IMR-90 (cell line): ENCODE measurements at regions not wholly inside any gene's neighbourhood (a gene's known extent, or its start where the extent isn't known, plus 50 kb on each side); places are given as distances from the start of the nearest gene placed in this dataset.

Source experiments
- BHLHE40 ChIP-seq: fragments of 150-350 bp; IDR thresholded peaks from 2 replicates; pipeline ENCODE4 v1.6.1; 2016; ENCODE audit warnings: mild to moderate bottlenecking, low read depth, low read length
- FOS ChIP-seq: fragments of 150-350 bp; IDR thresholded peaks from 2 replicates; pipeline ENCODE4 v1.6.1; 2016; ENCODE audit warnings: low read depth, low read length
- MAFK ChIP-seq: IDR thresholded peaks from 2 replicates; pipeline ENCODE4 v1.6.1; 2012; ENCODE audit warnings: low read depth, low read length, improper control_type of control experiment
- MAZ ChIP-seq: IDR thresholded peaks from 2 replicates; pipeline ENCODE4 v1.6.1; 2012; ENCODE audit warnings: low read depth, mild to moderate bottlenecking, low read length, improper control_type of control experiment, moderate library complexity, borderline replicate concordance
- MXI1 ChIP-seq: IDR thresholded peaks from 2 replicates; pipeline ENCODE4 v1.6.1; 2012; ENCODE audit warnings: low read depth, mild to moderate bottlenecking, low read length, moderate library complexity, borderline replicate concordance
- NFE2L2 ChIP-seq: fragments of 150-350 bp; IDR thresholded peaks from 2 replicates; pipeline ENCODE4 v1.6.1; 2016; ENCODE audit warnings: low read depth, mild to moderate bottlenecking, low read length
- POLR2A ChIP-seq: IDR thresholded peaks from 2 replicates; pipeline ENCODE4 v1.6.1; 2012; ENCODE audit warnings: mild to moderate bottlenecking, low read depth, low read length
- RAD21 ChIP-seq: IDR thresholded peaks from 2 replicates; pipeline ENCODE4 v1.6.1; 2012; ENCODE audit warnings: low read length, improper control_type of control experiment
- RFX5 ChIP-seq: IDR thresholded peaks from 2 replicates; pipeline ENCODE4 v1.8.0; 2012; ENCODE audit warnings: low read depth, mild to moderate bottlenecking, low read length, moderate library complexity
- SMC3 ChIP-seq: fragments of 150-350 bp; IDR thresholded peaks from 2 replicates; pipeline ENCODE4 v1.6.1; 2016; ENCODE audit warnings: low read depth, mild to moderate bottlenecking, antibody characterized with exemption, low read length, moderate library complexity
- TF ChIP-seq, protein P1 (sequence below): conservative IDR thresholded peaks from 2 replicates; pipeline ENCODE4 v1.5.1; 2012; ENCODE audit warnings: mild to moderate bottlenecking, low read depth, low read length, improper control_type of control experiment
- TF ChIP-seq, protein P2 (sequence below): fragments of 150-350 bp; IDR thresholded peaks from 2 replicates; pipeline ENCODE4 v1.6.1; 2016; ENCODE audit warnings: low read depth, mild to moderate bottlenecking, low read length, moderate library complexity, borderline replicate concordance
- TF ChIP-seq, protein P3 (sequence below): fragments of 150-350 bp; IDR thresholded peaks from 2 replicates; pipeline ENCODE4 v1.6.1; 2017; ENCODE audit warnings: mild to moderate bottlenecking, antibody characterized with exemption, low read length, low read depth

DNA sequence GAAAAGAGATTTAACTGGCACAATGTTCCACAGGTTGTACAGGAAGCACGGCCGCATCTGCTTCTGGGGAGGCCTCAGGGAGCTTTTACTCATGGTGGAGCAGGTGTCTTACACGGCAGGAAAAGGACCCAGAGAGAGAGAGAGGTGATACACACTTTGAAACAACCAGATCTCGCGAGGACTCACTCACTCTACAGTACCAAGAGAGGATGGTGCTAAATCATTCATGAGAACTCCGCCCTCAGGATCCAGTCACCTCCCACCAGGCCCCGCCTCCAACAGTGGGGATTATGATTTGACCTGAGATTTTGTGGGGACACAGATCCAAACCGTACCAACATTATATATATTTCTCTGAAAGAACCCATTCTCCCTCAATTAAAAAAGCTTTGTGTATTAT lies 79.7 kb upstream of the DOCK10 start:
- no peak for TF ChIP-seq NFE2L2
- TF ChIP-seq, protein P1, sequence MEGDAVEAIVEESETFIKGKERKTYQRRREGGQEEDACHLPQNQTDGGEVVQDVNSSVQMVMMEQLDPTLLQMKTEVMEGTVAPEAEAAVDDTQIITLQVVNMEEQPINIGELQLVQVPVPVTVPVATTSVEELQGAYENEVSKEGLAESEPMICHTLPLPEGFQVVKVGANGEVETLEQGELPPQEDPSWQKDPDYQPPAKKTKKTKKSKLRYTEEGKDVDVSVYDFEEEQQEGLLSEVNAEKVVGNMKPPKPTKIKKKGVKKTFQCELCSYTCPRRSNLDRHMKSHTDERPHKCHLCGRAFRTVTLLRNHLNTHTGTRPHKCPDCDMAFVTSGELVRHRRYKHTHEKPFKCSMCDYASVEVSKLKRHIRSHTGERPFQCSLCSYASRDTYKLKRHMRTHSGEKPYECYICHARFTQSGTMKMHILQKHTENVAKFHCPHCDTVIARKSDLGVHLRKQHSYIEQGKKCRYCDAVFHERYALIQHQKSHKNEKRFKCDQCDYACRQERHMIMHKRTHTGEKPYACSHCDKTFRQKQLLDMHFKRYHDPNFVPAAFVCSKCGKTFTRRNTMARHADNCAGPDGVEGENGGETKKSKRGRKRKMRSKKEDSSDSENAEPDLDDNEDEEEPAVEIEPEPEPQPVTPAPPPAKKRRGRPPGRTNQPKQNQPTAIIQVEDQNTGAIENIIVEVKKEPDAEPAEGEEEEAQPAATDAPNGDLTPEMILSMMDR: no peak
- no peak for TF ChIP-seq POLR2A
- no peak for TF ChIP-seq RAD21
- no peak for TF ChIP-seq FOS
- TF ChIP-seq, protein P2, sequence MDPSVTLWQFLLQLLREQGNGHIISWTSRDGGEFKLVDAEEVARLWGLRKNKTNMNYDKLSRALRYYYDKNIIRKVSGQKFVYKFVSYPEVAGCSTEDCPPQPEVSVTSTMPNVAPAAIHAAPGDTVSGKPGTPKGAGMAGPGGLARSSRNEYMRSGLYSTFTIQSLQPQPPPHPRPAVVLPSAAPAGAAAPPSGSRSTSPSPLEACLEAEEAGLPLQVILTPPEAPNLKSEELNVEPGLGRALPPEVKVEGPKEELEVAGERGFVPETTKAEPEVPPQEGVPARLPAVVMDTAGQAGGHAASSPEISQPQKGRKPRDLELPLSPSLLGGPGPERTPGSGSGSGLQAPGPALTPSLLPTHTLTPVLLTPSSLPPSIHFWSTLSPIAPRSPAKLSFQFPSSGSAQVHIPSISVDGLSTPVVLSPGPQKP: no peak
- TF ChIP-seq SMC3: no peak
- no peak for TF ChIP-seq BHLHE40
- TF ChIP-seq RFX5: no peak
- TF ChIP-seq MAZ: no peak
- TF ChIP-seq MAFK: no peak
- no peak for TF ChIP-seq MXI1
- TF ChIP-seq, protein P3, sequence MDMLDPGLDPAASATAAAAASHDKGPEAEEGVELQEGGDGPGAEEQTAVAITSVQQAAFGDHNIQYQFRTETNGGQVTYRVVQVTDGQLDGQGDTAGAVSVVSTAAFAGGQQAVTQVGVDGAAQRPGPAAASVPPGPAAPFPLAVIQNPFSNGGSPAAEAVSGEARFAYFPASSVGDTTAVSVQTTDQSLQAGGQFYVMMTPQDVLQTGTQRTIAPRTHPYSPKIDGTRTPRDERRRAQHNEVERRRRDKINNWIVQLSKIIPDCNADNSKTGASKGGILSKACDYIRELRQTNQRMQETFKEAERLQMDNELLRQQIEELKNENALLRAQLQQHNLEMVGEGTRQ: no peak
